HL-60 (cell line): ENCODE measurements at regions not wholly inside any gene's neighbourhood (a gene's known extent, or its start where the extent isn't known, plus 50 kb on each side); places are given as distances from the start of the nearest gene placed in this dataset.

Experiments used
- CTCF ChIP-seq: IDR thresholded peaks from one replicate; pipeline ENCODE4 v1.5.1; 2011; ENCODE audit warnings: low read length, control low read depth, inconsistent platforms; ENCODE audit not compliant: insufficient read depth
- GABPA ChIP-seq: IDR thresholded peaks from 2 replicates; pipeline ENCODE4 v1.6.1; 2012; ENCODE audit warnings: low read depth
- POLR2AphosphoS5 ChIP-seq: IDR thresholded peaks from 2 replicates; pipeline ENCODE4 v1.6.1; 2012; ENCODE audit warnings: low read depth

DNA sequence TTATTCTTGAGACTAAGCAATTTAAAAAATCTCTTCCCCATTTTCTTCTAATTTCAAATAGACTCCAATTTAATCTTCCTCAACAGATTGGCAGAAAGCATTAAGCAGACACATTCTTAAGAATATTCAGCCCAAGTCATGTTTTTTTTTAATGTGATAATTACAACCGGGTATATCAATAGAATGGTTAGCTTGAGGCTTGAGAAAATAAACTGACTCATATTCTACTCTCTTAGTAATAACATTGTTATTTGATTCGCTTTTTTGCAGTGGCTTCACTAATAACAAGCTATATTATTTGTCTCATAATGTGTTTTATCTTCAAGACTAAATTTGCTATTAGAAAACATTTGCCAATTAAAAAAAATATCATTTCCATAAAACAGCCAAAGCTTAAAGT is 488.6 kb upstream of the RGS18 start:
- TF ChIP-seq CTCF (no peak), POLR2AphosphoS5 (no peak), GABPA (no peak)
